ENCODE measurements at regions not wholly inside any gene's neighbourhood (a gene's known extent, or its start where the extent isn't known, plus 50 kb on each side); places are given as distances from the start of the nearest gene placed in this dataset.

GRCh38 chr6:166877906-166878305, 78.4 kb downstream of the RNASET2 start:
- intact Hi-C loops (cut with DNase I): no loop called here
- no peaks in the 10 kb centered on the region for H3K27me3 ChIP-seq
- no peak overlapping the region for H3K27ac ChIP-seq
- no peak overlapping the region for H3K4me3 ChIP-seq
- H3K9me3 ChIP-seq: no peaks in the 10 kb centered on the region
- H3K36me3 ChIP-seq: no peaks in the 10 kb centered on the region
- no peak for DNase-seq
- WGBS, 3 donors: 87 to 96% (median 91%) methylated on average over 2 of the region's 2 CpGs
- no peaks in the 10 kb centered on the region for H3K4me1 ChIP-seq (ENCODE audit: insufficient read depth)
- TF ChIP-seq CTCF (IDR thresholded peaks at IDR 0.05) (no peak), POLR2A (IDR thresholded peaks at IDR 0.05) (no peak), EP300 (IDR thresholded peaks at IDR 0.05) (no peak)

- H3K27me3 ChIP-seq: no peaks in the 10 kb centered on the region
- no peaks in the 10 kb centered on the region for H3K36me3 ChIP-seq
- DNase-seq: no peak
- no peak overlapping the region for H3K4me3 ChIP-seq
- no peak for TF ChIP-seq CTCF (IDR thresholded peaks at IDR 0.05)
- no peak for TF ChIP-seq EP300 (IDR thresholded peaks at IDR 0.05)
- TF ChIP-seq POLR2A (IDR thresholded peaks at IDR 0.05): no peak
- no peak overlapping the region for H3K27ac ChIP-seq
- WGBS, 3 donors: 94 to 98% (median 97%) methylated on average over 2 of the region's 2 CpGs
- H3K9me3 ChIP-seq: no peaks in the 10 kb centered on the region
- intact Hi-C loops (cut with DNase I): no loop called here
- H3K4me1 ChIP-seq (ENCODE audit: insufficient read depth): peaks cover 2% of the 10 kb centered on the region
These were observed 79.0 kb downstream of the RNASET2 start for GRCh38 chr6:166877349-166877748.

GRCh38 chr6:166872531-166873009, 83.8 kb downstream of the RNASET2 start:
- WGBS, 3 donors: 35 to 47% (median 43%) methylated on average over 9 of the region's 9 CpGs
- H3K9me3 ChIP-seq: no peaks in the 10 kb centered on the region
- H3K27me3 ChIP-seq: no peaks in the 10 kb centered on the region
- H3K27ac ChIP-seq: no peak overlapping the region
- DNase-seq: no peak
- peaks cover 2% of the 10 kb centered on the region for H3K4me1 ChIP-seq (ENCODE audit: insufficient read depth)
- H3K4me3 ChIP-seq: no peak overlapping the region
- intact Hi-C loops (cut with DNase I): no loop called here
- TF ChIP-seq CTCF (IDR thresholded peaks at IDR 0.05) (no peak), POLR2A (IDR thresholded peaks at IDR 0.05) (no peak), EP300 (IDR thresholded peaks at IDR 0.05) (no peak)
- H3K36me3 ChIP-seq: no peaks in the 10 kb centered on the region

- intact Hi-C loops (cut with DNase I): no loop called here
- TF ChIP-seq EP300 (IDR thresholded peaks at IDR 0.05) (no peak), POLR2A (IDR thresholded peaks at IDR 0.05) (no peak), CTCF (IDR thresholded peaks at IDR 0.05) (no peak)
These were observed 85.6 kb downstream of the RNASET2 start for GRCh38 chr6:166870602-166871208.

More at GRCh38 chr6:166870602-166871208, 85.6 kb downstream of the RNASET2 start:
- WGBS, 3 donors: 86 to 92% (median 87%) methylated on average over 20 of the region's 20 CpGs
- Histone ChIP-seq H3K4me3 (no peak overlapping the region), H3K27ac (no peak overlapping the region), H3K27me3 (no peaks in the 10 kb centered on the region), H3K9me3 (no peaks in the 10 kb centered on the region), H3K4me1 (ENCODE audit: insufficient read depth) (peaks cover 2% of the 10 kb centered on the region), H3K36me3 (no peaks in the 10 kb centered on the region)
- DNase-seq: no peak
